ENCODE measurements at regions not wholly inside any gene's neighbourhood (a gene's known extent, or its start where the extent isn't known, plus 50 kb on each side); places are given as distances from the start of the nearest gene placed in this dataset.

GRCh38 chr4:144371485-144371884 lies 231.0 kb upstream of the GYPA start:
- TF ChIP-seq CTCF (IDR thresholded peaks at IDR 0.05): no peak
- TF ChIP-seq EZH2 (IDR thresholded peaks at IDR 0.05): no peak
- no peak for TF ChIP-seq EZH2phosphoT487 (IDR thresholded peaks at IDR 0.05)
- no peak overlapping the region for H3K27ac Mint-ChIP-seq
- H3K4me1 Mint-ChIP-seq: peaks cover 33% of the 10 kb centered on the region
- Histone ChIP-seq H3K27ac (no peak overlapping the region), H3K36me3 (no peaks in the 10 kb centered on the region), H3K4me3 (no peak overlapping the region), H3K4me2 (no peak overlapping the region), H3K4me1 (peaks cover 3% of the 10 kb centered on the region), H3F3A (ENCODE audit: low read depth) (no peaks in the 10 kb centered on the region), H3K9ac (no peak overlapping the region), H3K27me3 (no peaks in the 10 kb centered on the region), H3K9me3 (ENCODE audit: low read depth) (no peaks in the 10 kb centered on the region), H3K79me2 (ENCODE audit: low read depth) (no peaks in the 10 kb centered on the region), H4K20me1 (ENCODE audit: low read depth) (no peaks in the 10 kb centered on the region), H2AFZ (replicated peaks) (no peak overlapping the region)
- no peaks in the 10 kb centered on the region for H3K27me3 Mint-ChIP-seq (ENCODE audit: insufficient read depth, low read depth)
- peaks cover 2% of the 10 kb centered on the region for H3K9me3 Mint-ChIP-seq
- H3K36me3 Mint-ChIP-seq: no peaks in the 10 kb centered on the region
- H3K4me3 Mint-ChIP-seq: no peak overlapping the region
- DNase-seq (ENCODE audit: low spot score): no peak

DNA sequence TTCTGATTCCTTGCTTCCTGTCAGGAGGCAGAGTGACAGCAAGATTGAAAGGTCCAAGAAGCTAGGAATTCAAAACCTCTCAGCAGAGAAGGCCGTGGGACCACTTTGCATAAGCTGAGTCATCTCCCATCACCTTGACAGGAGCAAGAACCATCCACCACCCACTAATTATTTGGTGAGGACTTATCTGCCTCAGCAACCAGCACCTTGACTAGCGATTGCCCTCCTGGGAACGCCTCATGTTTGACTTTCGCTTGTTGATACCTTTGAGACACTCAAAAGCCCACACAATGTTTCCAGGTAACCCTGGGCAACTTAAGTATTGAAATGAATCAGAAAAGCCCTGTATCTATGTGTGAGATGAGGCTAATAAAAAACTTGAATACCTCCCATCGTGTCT lies 233.5 kb upstream of the GYPA start:
- no peaks in the 10 kb centered on the region for H3K79me2 ChIP-seq (ENCODE audit: low read depth)
- Mint-ChIP-seq H3K4me3 (no peak overlapping the region), H3K27ac (no peak overlapping the region), H3K36me3 (no peaks in the 10 kb centered on the region), H3K27me3 (ENCODE audit: insufficient read depth, low read depth) (no peaks in the 10 kb centered on the region), H3K4me1 (peaks cover 46% of the 10 kb centered on the region), H3K9me3 (no peaks in the 10 kb centered on the region)
- H3K9ac ChIP-seq: no peak overlapping the region
- peaks cover 5% of the 10 kb centered on the region for H3K4me1 ChIP-seq
- H3K4me3 ChIP-seq: no peak overlapping the region
- no peak for DNase-seq (ENCODE audit: low spot score)
- no peaks in the 10 kb centered on the region for H4K20me1 ChIP-seq (ENCODE audit: low read depth)
- TF ChIP-seq EZH2phosphoT487 (IDR thresholded peaks at IDR 0.05): no peak
- no peak for TF ChIP-seq EZH2 (IDR thresholded peaks at IDR 0.05)
- TF ChIP-seq CTCF (IDR thresholded peaks at IDR 0.05): no peak
- H3K9me3 ChIP-seq (ENCODE audit: low read depth): no peaks in the 10 kb centered on the region
- H3F3A ChIP-seq (ENCODE audit: low read depth): no peaks in the 10 kb centered on the region
- H3K4me2 ChIP-seq: no peak overlapping the region
- H3K27ac ChIP-seq: no peak overlapping the region
- H2AFZ ChIP-seq (replicated peaks): peak overlapping the region; percentile 13
- H3K27me3 ChIP-seq: no peaks in the 10 kb centered on the region
- no peaks in the 10 kb centered on the region for H3K36me3 ChIP-seq

GRCh38 chr4:144376866-144377265 lies 236.3 kb upstream of the GYPA start:
- Histone ChIP-seq H3K9ac (no peak overlapping the region), H4K20me1 (ENCODE audit: low read depth) (no peaks in the 10 kb centered on the region), H3K79me2 (ENCODE audit: low read depth) (no peaks in the 10 kb centered on the region), H3K27ac (no peak overlapping the region), H3K27me3 (no peaks in the 10 kb centered on the region), H3K4me3 (no peak overlapping the region), H3K36me3 (no peaks in the 10 kb centered on the region), H3F3A (ENCODE audit: low read depth) (no peaks in the 10 kb centered on the region), H3K4me1 (peaks cover 5% of the 10 kb centered on the region), H3K4me2 (no peak overlapping the region), H3K9me3 (ENCODE audit: low read depth) (no peaks in the 10 kb centered on the region), H2AFZ (replicated peaks) (no peak overlapping the region)
- H3K4me1 Mint-ChIP-seq: peaks cover 41% of the 10 kb centered on the region
- no peaks in the 10 kb centered on the region for H3K36me3 Mint-ChIP-seq
- H3K9me3 Mint-ChIP-seq: no peaks in the 10 kb centered on the region
- TF ChIP-seq CTCF (IDR thresholded peaks at IDR 0.05) (no peak), EZH2phosphoT487 (IDR thresholded peaks at IDR 0.05) (no peak), EZH2 (IDR thresholded peaks at IDR 0.05) (no peak)
- H3K27ac Mint-ChIP-seq: peak overlapping the region; percentile 79
- H3K4me3 Mint-ChIP-seq: no peak overlapping the region
- no peak for DNase-seq (ENCODE audit: low spot score)
- no peaks in the 10 kb centered on the region for H3K27me3 Mint-ChIP-seq (ENCODE audit: insufficient read depth, low read depth)
